SK-N-SH (cell line): ENCODE measurements at regions not wholly inside any gene's neighbourhood (a gene's known extent, or its start where the extent isn't known, plus 50 kb on each side); places are given as distances from the start of the nearest gene placed in this dataset.

ENCODE experiments used
- CTCF ChIA-PET: fragments of 300-600, 350-600 bp; formaldehyde crosslinking; extraction: SDS; loops from one replicate; lab custom pipeline; 2021; lab: Yijun Ruan, JAX
- POLR2A ChIA-PET: fragments of 350-600 bp; sonication (Branson Sonifier 250); formaldehyde crosslinking; extraction: SDS; loops from one replicate; lab custom pipeline; 2020; ENCODE audit warnings: antibody characterized with exemption, inconsistent platforms; lab: Yijun Ruan, JAX
- DNase-seq: peaks from one replicate; pipeline ENCODE4 v3.0.0; 2012
- H2AFZ ChIP-seq: fragments of 200-600 bp; sonication (generic); 2 replicates; pipeline ENCODE4 v1.8.1; 2016; ENCODE audit warnings: antibody characterized with exemption, mild to moderate bottlenecking, low read depth
- H3F3A ChIP-seq: fragments of 200-600 bp; sonication (generic); replicated peaks from 2 replicates; pipeline ENCODE3; 2016; ENCODE audit warnings: antibody characterized with exemption, mild to moderate bottlenecking; ENCODE audit not compliant: insufficient read depth
- H3K27ac ChIP-seq, 2 experiments: fragments of 200-500 bp in 1 of 2; fragments of 200-600 bp in 1 of 2; sonication (Bioruptor generic) in 1 of 2; sonication (generic), shearing (Covaris generic) in 1 of 2; 2 replicates each; pipeline versions ENCODE4 v1.5.1 to v1.6.1; 2014 to 2016; ENCODE audit warnings: low read depth in 2 of 2, inconsistent platforms in 1 of 2, low read length in 1 of 2, mild to moderate bottlenecking in 1 of 2, mixed read lengths in 1 of 2
- H3K27me3 ChIP-seq: fragments of 200-600 bp; sonication (generic), shearing (Covaris generic); 2 replicates; pipeline ENCODE4 v1.6.1; 2016; ENCODE audit warnings: mixed run types; ENCODE audit not compliant: insufficient read depth
- H3K36me3 ChIP-seq, 2 experiments: fragments of 200-500 bp in 1 of 2; fragments of 200-600 bp in 1 of 2; sonication (Bioruptor generic) in 1 of 2; sonication (generic) in 1 of 2; replicated peaks in 1 of 2; 2 replicates each; pipeline versions ENCODE3 to v1.5.1; 2014 to 2016; ENCODE audit warnings: low read length in 1 of 2, mild to moderate bottlenecking in 1 of 2; ENCODE audit not compliant: insufficient read depth in 2 of 2, control insufficient read depth in 1 of 2
- H3K4me1 ChIP-seq, 2 experiments: fragments of 200-500 bp in 1 of 2; fragments of 200-600 bp in 1 of 2; sonication (Bioruptor generic) in 1 of 2; sonication (generic), shearing (Covaris generic) in 1 of 2; 2 replicates each; pipeline versions ENCODE4 v1.5.1 to v1.6.1; 2014 to 2016; ENCODE audit warnings: low read depth in 1 of 2, low read length in 1 of 2, mixed run types in 1 of 2; ENCODE audit not compliant: insufficient read depth in 2 of 2, control insufficient read depth in 1 of 2
- H3K4me2 ChIP-seq: fragments of 200-600 bp; sonication (generic), shearing (Covaris generic); 2 replicates; pipeline ENCODE4 v1.6.1; 2017; ENCODE audit warnings: mixed run types
- H3K4me3 ChIP-seq, 2 experiments: fragments of 200-500 bp in 1 of 2; fragments of 200-600 bp in 1 of 2; sonication (Bioruptor generic) in 1 of 2; sonication (generic), shearing (Covaris generic) in 1 of 2; 2 replicates each; pipeline versions ENCODE4 v1.5.1 to v1.8.1; 2014 to 2016; ENCODE audit warnings: low read depth in 2 of 2, inconsistent platforms in 1 of 2, low read length in 1 of 2, mild to moderate bottlenecking in 1 of 2, mixed read lengths in 1 of 2, moderate library complexity in 1 of 2
- H3K79me2 ChIP-seq: fragments of 200-600 bp; sonication (generic); 2 replicates; pipeline ENCODE4 v1.8.1; 2017; ENCODE audit warnings: mild to moderate bottlenecking; ENCODE audit not compliant: insufficient read depth
- H3K9ac ChIP-seq: fragments of 200-600 bp; sonication (generic); 2 replicates; pipeline ENCODE4 v1.6.1; 2017; ENCODE audit warnings: mixed run types
- H3K9me2 ChIP-seq: fragments of 200-600 bp; sonication (generic); 2 replicates; pipeline ENCODE4 v1.6.1; 2017; ENCODE audit warnings: mixed run types
- H3K9me3 ChIP-seq: fragments of 200-600 bp; sonication (generic); 2 replicates; pipeline ENCODE4 v1.6.1; 2017; ENCODE audit warnings: mixed run types, mild to moderate bottlenecking, moderate library complexity
- H4K20me1 ChIP-seq: fragments of 200-600 bp; sonication (generic); 2 replicates; pipeline ENCODE4 v1.6.1; 2017; ENCODE audit warnings: mild to moderate bottlenecking, mixed run types; ENCODE audit not compliant: insufficient read depth
- EP300 ChIP-seq, 2 experiments: IDR thresholded peaks; 2 replicates each; pipeline versions ENCODE4 v1.4.0 to v1.6.1; 2012; ENCODE audit warnings: borderline replicate concordance in 1 of 2, low read depth in 1 of 2, low read length in 1 of 2
- FOSL2 ChIP-seq: IDR thresholded peaks from 2 replicates; pipeline ENCODE4 v1.4.0; 2012; ENCODE audit warnings: low read depth, mild to moderate bottlenecking, moderate library complexity, borderline replicate concordance
- FOXM1 ChIP-seq: IDR thresholded peaks from 2 replicates; pipeline ENCODE4 v1.4.0; 2012; ENCODE audit warnings: low read depth, mild to moderate bottlenecking
- GABPA ChIP-seq: IDR thresholded peaks from 2 replicates; pipeline ENCODE4 v1.4.0; 2012; ENCODE audit warnings: low read depth, mild to moderate bottlenecking
- JUND ChIP-seq: IDR thresholded peaks from 2 replicates; pipeline ENCODE4 v1.4.0; 2012
- MAX ChIP-seq: IDR thresholded peaks from 2 replicates; pipeline ENCODE4 v1.4.0; 2012; ENCODE audit warnings: low read depth
- MEF2A ChIP-seq: IDR thresholded peaks from 2 replicates; pipeline ENCODE4 v1.4.0; 2012; ENCODE audit warnings: low read depth, borderline replicate concordance
- MXI1 ChIP-seq: IDR thresholded peaks from 2 replicates; pipeline ENCODE4 v1.6.1; 2012; ENCODE audit warnings: mild to moderate bottlenecking, low read depth, low read length, improper control_type of control experiment
- NRF1 ChIP-seq: IDR thresholded peaks from 2 replicates; pipeline ENCODE4 v1.6.1; 2012; ENCODE audit warnings: low read depth, mild to moderate bottlenecking, low read length
- RAD21 ChIP-seq: IDR thresholded peaks from 2 replicates; pipeline ENCODE4 v1.6.1; 2012; ENCODE audit warnings: mild to moderate bottlenecking, low read length
- RCOR1 ChIP-seq: fragments of 150-350 bp; IDR thresholded peaks from 2 replicates; pipeline ENCODE4 v1.6.1; 2017; ENCODE audit warnings: antibody characterized with exemption, low read length
- RFX5 ChIP-seq: IDR thresholded peaks from 2 replicates; pipeline ENCODE4 v1.6.1; 2012; ENCODE audit warnings: mild to moderate bottlenecking, improper control_type of control experiment, low read length
- RXRA ChIP-seq: IDR thresholded peaks from 2 replicates; pipeline ENCODE4 v1.4.0; 2012; ENCODE audit warnings: low read depth, mild to moderate bottlenecking, borderline replicate concordance
- SIN3A ChIP-seq: IDR thresholded peaks from 2 replicates; pipeline ENCODE4 v1.6.1; 2012; ENCODE audit warnings: low read depth, mild to moderate bottlenecking, low read length, moderate library complexity, borderline replicate concordance
- TAF1 ChIP-seq: IDR thresholded peaks from 2 replicates; pipeline ENCODE4 v1.6.1; 2012; ENCODE audit warnings: low read depth, mild to moderate bottlenecking, low read length, moderate library complexity, borderline replicate concordance
- USF2 ChIP-seq: fragments of 150-350 bp; IDR thresholded peaks from 2 replicates; pipeline ENCODE4 v1.6.1; 2017; ENCODE audit warnings: antibody characterized with exemption, low read length, low read depth, borderline replicate concordance
- WGBS: methylation state at CpG from one replicate; pipeline ENCODE4 v1.1.6; 2017; ENCODE audit warnings: low lambda C conversion rate; 5-methylcytosine and 5-hydroxymethylcytosine counted together
- TF ChIP-seq, protein P1 (sequence below): IDR thresholded peaks from 2 replicates; pipeline ENCODE4 v1.4.0; 2012; ENCODE audit warnings: low read depth, borderline replicate concordance
- TF ChIP-seq, protein P2 (sequence below): IDR thresholded peaks from 2 replicates; pipeline ENCODE4 v1.6.1; 2012; ENCODE audit warnings: mild to moderate bottlenecking, low read depth, low read length, moderate library complexity
- TF ChIP-seq, protein P3 (sequence below): fragments of 200-600 bp; sonication (generic); IDR thresholded peaks from 2 replicates; pipeline ENCODE4 v1.6.1; 2017; ENCODE audit warnings: antibody characterized with exemption, mild to moderate bottlenecking, moderate library complexity

GRCh38 chr2:126764686-126765265 lies 108.8 kb downstream of the GYPC start (continued):
- TF ChIP-seq, protein P1, sequence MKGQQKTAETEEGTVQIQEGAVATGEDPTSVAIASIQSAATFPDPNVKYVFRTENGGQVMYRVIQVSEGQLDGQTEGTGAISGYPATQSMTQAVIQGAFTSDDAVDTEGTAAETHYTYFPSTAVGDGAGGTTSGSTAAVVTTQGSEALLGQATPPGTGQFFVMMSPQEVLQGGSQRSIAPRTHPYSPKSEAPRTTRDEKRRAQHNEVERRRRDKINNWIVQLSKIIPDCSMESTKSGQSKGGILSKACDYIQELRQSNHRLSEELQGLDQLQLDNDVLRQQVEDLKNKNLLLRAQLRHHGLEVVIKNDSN: no peak
- no peak for TF ChIP-seq RXRA
- TF ChIP-seq TAF1: no peak
- TF ChIP-seq RAD21: no peak
- no peak for TF ChIP-seq MAX
- TF ChIP-seq USF2: no peak
- TF ChIP-seq MEF2A: no peak

- H3K4me1 ChIP-seq: no peaks in the 10 kb centered on the region
- no peaks in the 10 kb centered on the region for H3K9me2 ChIP-seq
- POLR2A ChIA-PET: no interaction called here
- no peak for TF ChIP-seq GABPA
- no peak for TF ChIP-seq USF2
- TF ChIP-seq, protein P1: no peak
- TF ChIP-seq, protein P2, sequence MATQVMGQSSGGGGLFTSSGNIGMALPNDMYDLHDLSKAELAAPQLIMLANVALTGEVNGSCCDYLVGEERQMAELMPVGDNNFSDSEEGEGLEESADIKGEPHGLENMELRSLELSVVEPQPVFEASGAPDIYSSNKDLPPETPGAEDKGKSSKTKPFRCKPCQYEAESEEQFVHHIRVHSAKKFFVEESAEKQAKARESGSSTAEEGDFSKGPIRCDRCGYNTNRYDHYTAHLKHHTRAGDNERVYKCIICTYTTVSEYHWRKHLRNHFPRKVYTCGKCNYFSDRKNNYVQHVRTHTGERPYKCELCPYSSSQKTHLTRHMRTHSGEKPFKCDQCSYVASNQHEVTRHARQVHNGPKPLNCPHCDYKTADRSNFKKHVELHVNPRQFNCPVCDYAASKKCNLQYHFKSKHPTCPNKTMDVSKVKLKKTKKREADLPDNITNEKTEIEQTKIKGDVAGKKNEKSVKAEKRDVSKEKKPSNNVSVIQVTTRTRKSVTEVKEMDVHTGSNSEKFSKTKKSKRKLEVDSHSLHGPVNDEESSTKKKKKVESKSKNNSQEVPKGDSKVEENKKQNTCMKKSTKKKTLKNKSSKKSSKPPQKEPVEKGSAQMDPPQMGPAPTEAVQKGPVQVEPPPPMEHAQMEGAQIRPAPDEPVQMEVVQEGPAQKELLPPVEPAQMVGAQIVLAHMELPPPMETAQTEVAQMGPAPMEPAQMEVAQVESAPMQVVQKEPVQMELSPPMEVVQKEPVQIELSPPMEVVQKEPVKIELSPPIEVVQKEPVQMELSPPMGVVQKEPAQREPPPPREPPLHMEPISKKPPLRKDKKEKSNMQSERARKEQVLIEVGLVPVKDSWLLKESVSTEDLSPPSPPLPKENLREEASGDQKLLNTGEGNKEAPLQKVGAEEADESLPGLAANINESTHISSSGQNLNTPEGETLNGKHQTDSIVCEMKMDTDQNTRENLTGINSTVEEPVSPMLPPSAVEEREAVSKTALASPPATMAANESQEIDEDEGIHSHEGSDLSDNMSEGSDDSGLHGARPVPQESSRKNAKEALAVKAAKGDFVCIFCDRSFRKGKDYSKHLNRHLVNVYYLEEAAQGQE: no peak
- TF ChIP-seq NRF1: no peak
- no peak for TF ChIP-seq SIN3A
- no peak for TF ChIP-seq EP300 (IDR thresholded peaks at IDR 0.05; ENCODE audit: borderline replicate concordance in 1 of 2, low read depth in 1 of 2, low read length in 1 of 2)
- no peak for TF ChIP-seq JUND
- no peak for TF ChIP-seq MAX
- TF ChIP-seq FOXM1: no peak
- TF ChIP-seq MXI1: no peak
- TF ChIP-seq, protein P3, sequence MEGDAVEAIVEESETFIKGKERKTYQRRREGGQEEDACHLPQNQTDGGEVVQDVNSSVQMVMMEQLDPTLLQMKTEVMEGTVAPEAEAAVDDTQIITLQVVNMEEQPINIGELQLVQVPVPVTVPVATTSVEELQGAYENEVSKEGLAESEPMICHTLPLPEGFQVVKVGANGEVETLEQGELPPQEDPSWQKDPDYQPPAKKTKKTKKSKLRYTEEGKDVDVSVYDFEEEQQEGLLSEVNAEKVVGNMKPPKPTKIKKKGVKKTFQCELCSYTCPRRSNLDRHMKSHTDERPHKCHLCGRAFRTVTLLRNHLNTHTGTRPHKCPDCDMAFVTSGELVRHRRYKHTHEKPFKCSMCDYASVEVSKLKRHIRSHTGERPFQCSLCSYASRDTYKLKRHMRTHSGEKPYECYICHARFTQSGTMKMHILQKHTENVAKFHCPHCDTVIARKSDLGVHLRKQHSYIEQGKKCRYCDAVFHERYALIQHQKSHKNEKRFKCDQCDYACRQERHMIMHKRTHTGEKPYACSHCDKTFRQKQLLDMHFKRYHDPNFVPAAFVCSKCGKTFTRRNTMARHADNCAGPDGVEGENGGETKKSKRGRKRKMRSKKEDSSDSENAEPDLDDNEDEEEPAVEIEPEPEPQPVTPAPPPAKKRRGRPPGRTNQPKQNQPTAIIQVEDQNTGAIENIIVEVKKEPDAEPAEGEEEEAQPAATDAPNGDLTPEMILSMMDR: no peak
- no peak for TF ChIP-seq FOSL2
- TF ChIP-seq RXRA: no peak
- TF ChIP-seq TAF1: no peak
- TF ChIP-seq RFX5: no peak
- TF ChIP-seq RCOR1: no peak
- 4% methylated on average over 3 of the region's 3 CpGs for WGBS
- DNase-seq: no peak
- H3K79me2 ChIP-seq: no peaks in the 10 kb centered on the region
- no peaks in the 10 kb centered on the region for H3F3A ChIP-seq
- no peaks in the 10 kb centered on the region for H3K36me3 ChIP-seq
- H3K9me3 ChIP-seq: no peaks in the 10 kb centered on the region
- no peaks in the 10 kb centered on the region for H3K27me3 ChIP-seq
- CTCF ChIA-PET: interaction anchor here (1.0 to 2.7 kb wide), 2 partner anchors 11 to 206 kb away, joined by 4 to 13 read pairs; no protein-coding TSS in a partner anchor
- no peak overlapping the region for H3K4me2 ChIP-seq
- no peak overlapping the region for H3K4me3 ChIP-seq
- H3K9ac ChIP-seq: no peak overlapping the region
- no peaks in the 10 kb centered on the region for H4K20me1 ChIP-seq
- no peak overlapping the region for H2AFZ ChIP-seq
- no peak overlapping the region for H3K27ac ChIP-seq
Observed at GRCh38 chr2:126765395-126765794, 109.4 kb downstream of the GYPC start.
